Mesothelial cell of epicardium (in vitro differentiated cells): ENCODE measurements at regions not wholly inside any gene's neighbourhood (a gene's known extent, or its start where the extent isn't known, plus 50 kb on each side); places are given as distances from the start of the nearest gene placed in this dataset.
A peak's percentile ranks its signal among the peaks of the same experiment; 100 is the strongest.

ENCODE experiments used
- DNase-seq, 2 experiments: peaks; one replicate each; pipeline ENCODE4 v3.0.0; 2021; ENCODE audit warnings: low spot score in 2 of 2; ENCODE audit not compliant: unreplicated experiment in 2 of 2
- H3K27ac Mint-ChIP-seq: 2 replicates; pipeline ENCODE4 v1.8.0; 2021; ENCODE audit warnings: mixed read lengths
- H3K27me3 Mint-ChIP-seq: 2 replicates; pipeline ENCODE4 v1.8.0; 2021; ENCODE audit warnings: low read depth, mixed read lengths
- H3K36me3 Mint-ChIP-seq: 2 replicates; pipeline ENCODE4 v1.8.0; 2021; ENCODE audit warnings: mixed read lengths
- H3K4me1 Mint-ChIP-seq: 2 replicates; pipeline ENCODE4 v1.8.0; 2021; ENCODE audit warnings: mixed read lengths
- H3K4me3 Mint-ChIP-seq: 2 replicates; pipeline ENCODE4 v1.8.0; 2021; ENCODE audit warnings: mild to moderate bottlenecking, moderate library complexity, mixed read lengths
- H3K9me3 Mint-ChIP-seq: 2 replicates; pipeline ENCODE4 v1.8.0; 2021; ENCODE audit warnings: mixed read lengths
- CTCF ChIP-seq: fragments of 200-600 bp; sonication (generic); IDR thresholded peaks from one replicate; pipeline ENCODE4 v1.5.0; 2021; ENCODE audit warnings: antibody characterized with exemption; ENCODE audit not compliant: unreplicated experiment

- Mint-ChIP-seq H3K27ac (no peak overlapping the region), H3K36me3 (peaks cover 26% of the 10 kb centered on the region), H3K27me3 (no peaks in the 10 kb centered on the region), H3K4me1 (peaks cover 2% of the 10 kb centered on the region), H3K4me3 (no peak overlapping the region), H3K9me3 (peaks cover 50% of the 10 kb centered on the region)
- DNase-seq: no peak
- no peak for TF ChIP-seq CTCF
These were observed 1120.5 kb upstream of the FLRT2 start for GRCh38 chr14:84409435-84409834.

GRCh38 chr14:84410344-84410743 is 1119.6 kb upstream of the FLRT2 start:
- TF ChIP-seq CTCF: no peak
- peaks cover 50% of the 10 kb centered on the region for H3K9me3 Mint-ChIP-seq
- H3K4me1 Mint-ChIP-seq: no peaks in the 10 kb centered on the region
- peaks cover 26% of the 10 kb centered on the region for H3K36me3 Mint-ChIP-seq
- H3K4me3 Mint-ChIP-seq: no peak overlapping the region
- DNase-seq: no peak
- no peaks in the 10 kb centered on the region for H3K27me3 Mint-ChIP-seq
- H3K27ac Mint-ChIP-seq: no peak overlapping the region

- no peak overlapping the region for H3K4me3 Mint-ChIP-seq
- H3K9me3 Mint-ChIP-seq: peaks cover 34% of the 10 kb centered on the region
- H3K27me3 Mint-ChIP-seq: no peaks in the 10 kb centered on the region
- peaks cover 22% of the 10 kb centered on the region for H3K4me1 Mint-ChIP-seq
- H3K36me3 Mint-ChIP-seq: peaks cover 15% of the 10 kb centered on the region
- no peak for DNase-seq
- H3K27ac Mint-ChIP-seq: peak overlapping the region; percentile 86
- no peak for TF ChIP-seq CTCF
These were observed 1109.7 kb upstream of the FLRT2 start for GRCh38 chr14:84420221-84420620.

GRCh38 chr14:84421621-84422020 is 1108.3 kb upstream of the FLRT2 start:
- no peak for DNase-seq
- peaks cover 22% of the 10 kb centered on the region for H3K9me3 Mint-ChIP-seq
- peaks cover 22% of the 10 kb centered on the region for H3K4me1 Mint-ChIP-seq
- H3K36me3 Mint-ChIP-seq: peaks cover 15% of the 10 kb centered on the region
- no peak overlapping the region for H3K4me3 Mint-ChIP-seq
- no peaks in the 10 kb centered on the region for H3K27me3 Mint-ChIP-seq
- peak overlapping the region; percentile 43 for H3K27ac Mint-ChIP-seq
- TF ChIP-seq CTCF: no peak

GRCh38 chr14:84425968-84426367 is 1104.0 kb upstream of the FLRT2 start:
- TF ChIP-seq CTCF: no peak
- H3K27ac Mint-ChIP-seq: no peak overlapping the region
- DNase-seq: no peak
- H3K36me3 Mint-ChIP-seq: peaks cover 1% of the 10 kb centered on the region
- H3K27me3 Mint-ChIP-seq: no peaks in the 10 kb centered on the region
- peaks cover 12% of the 10 kb centered on the region for H3K9me3 Mint-ChIP-seq
- peaks cover 11% of the 10 kb centered on the region for H3K4me1 Mint-ChIP-seq
- H3K4me3 Mint-ChIP-seq: no peak overlapping the region

GRCh38 chr14:84432676-84433075 is 1097.3 kb upstream of the FLRT2 start:
- peaks cover 46% of the 10 kb centered on the region for H3K4me1 Mint-ChIP-seq

More at GRCh38 chr14:84432676-84433075, 1097.3 kb upstream of the FLRT2 start:
- peaks cover 13% of the 10 kb centered on the region for H3K9me3 Mint-ChIP-seq
- H3K4me3 Mint-ChIP-seq: no peak overlapping the region
- peak overlapping the region; percentile 18 for H3K27ac Mint-ChIP-seq
- H3K36me3 Mint-ChIP-seq: peaks cover 1% of the 10 kb centered on the region
- no peak for DNase-seq
- no peaks in the 10 kb centered on the region for H3K27me3 Mint-ChIP-seq
- TF ChIP-seq CTCF: no peak
